ENCODE measurements at regions not wholly inside any gene's neighbourhood (a gene's known extent, or its start where the extent isn't known, plus 50 kb on each side); places are given as distances from the start of the nearest gene placed in this dataset.

DNA sequence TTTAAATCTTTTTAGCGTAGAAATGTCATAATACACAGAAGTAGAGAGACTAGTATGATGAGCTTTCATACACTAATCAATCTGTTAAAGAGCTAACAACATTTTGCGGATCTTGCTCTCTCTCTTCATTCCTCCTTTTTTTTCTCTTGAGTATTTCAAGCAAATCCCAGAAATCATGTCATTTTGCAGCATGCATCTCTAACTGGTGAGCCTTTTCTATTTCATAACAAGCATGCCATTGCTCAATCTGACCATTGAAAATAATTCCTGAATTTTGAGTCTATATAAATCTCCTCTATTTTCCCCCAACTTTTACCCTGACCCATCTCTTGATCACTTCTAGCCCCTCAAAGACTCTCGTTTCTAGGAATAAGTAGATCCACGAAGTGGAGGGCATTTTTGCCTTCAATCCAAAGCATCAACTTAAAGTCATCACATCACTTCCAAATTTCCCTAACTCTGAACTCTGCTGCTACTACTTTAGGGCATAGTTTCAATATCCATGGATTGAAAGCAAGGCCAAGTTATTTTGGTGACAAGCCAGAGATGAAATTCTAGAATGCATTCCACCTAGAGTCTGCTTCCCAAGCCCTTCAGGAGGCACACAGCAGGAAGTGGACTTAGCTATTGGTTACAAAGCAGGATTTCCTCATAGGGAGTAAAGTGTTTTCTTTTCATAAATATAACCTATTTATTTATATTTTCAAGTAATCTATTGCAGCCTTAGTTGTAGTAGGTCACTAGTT lies 253.5 kb upstream of the ZPLD1 start:
- peak; percentile 94 for DNase-seq (ENCODE audit: low read depth)
- TF ChIP-seq CTCF (conservative IDR thresholded peaks at IDR 0.05; ENCODE audit: low read length) = no peak
- no peak overlapping the region for H3K4me3 ChIP-seq (ENCODE audit: low read length)

DNA sequence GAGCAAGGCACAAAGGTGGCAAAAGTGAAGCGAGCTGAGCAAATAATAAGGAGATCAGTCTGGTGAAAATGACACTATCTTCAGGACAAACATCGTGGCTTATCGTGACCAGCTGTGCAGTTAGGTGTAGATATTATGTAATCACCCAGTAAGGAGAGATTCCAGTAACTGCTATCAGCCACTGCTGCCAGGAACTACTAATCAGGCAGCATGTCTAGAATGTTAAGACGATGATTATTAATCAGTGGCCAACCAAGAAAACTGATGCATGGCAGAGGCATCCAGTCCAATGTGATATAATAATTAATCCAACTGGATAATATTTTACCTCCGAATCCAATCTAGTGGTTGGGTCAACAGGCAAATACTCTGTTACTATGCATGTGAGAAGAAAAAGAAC lies 252.7 kb upstream of the ZPLD1 start:
- no peak overlapping the region for H3K4me3 ChIP-seq (ENCODE audit: low read length)
- TF ChIP-seq CTCF (conservative IDR thresholded peaks at IDR 0.05; ENCODE audit: low read length) = no peak
- peak; percentile 77 for DNase-seq (ENCODE audit: low read depth)

DNA sequence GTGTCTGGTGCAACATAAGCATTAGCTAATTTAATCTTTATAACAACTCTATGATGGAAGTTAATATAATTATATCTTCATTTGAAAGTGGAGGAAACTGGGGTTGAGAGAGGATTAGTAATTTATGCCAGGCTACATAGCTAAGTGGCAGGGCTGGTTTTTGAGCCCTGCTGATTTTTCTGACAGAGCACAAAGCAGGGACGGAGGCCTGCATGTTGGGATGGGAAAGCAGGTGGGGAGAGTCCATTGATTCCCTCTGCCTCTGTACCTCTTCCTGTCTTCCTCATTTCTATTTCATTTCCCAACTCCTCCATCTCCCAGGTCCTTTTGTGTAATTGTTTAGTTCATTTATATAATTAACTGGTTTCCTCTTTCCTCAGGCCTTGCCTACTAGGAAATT lies 251.6 kb upstream of the ZPLD1 start:
- no peak for TF ChIP-seq CTCF (conservative IDR thresholded peaks at IDR 0.05; ENCODE audit: low read length)
- H3K4me3 ChIP-seq (ENCODE audit: low read length) = no peak overlapping the region
- no peak for DNase-seq (ENCODE audit: low read depth)

DNA sequence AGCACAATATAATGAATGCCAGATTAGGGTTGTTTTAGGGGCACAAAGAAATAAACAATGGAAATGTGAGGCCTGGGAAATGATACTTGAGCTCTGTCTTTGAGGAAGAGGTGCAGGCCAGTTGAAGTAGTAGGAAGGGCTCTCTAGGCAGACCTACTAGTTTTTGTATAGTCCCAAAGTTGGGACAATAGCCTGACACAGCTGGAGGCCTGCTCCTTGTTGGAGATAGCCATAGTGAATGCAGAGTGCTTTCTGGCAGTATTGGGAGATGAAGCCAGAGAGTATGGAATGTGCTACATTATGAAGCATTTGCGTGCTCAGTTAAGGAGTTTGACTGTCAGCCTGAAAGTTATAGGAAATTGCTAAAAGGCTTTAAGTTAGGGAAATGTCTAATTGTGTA lies 251.2 kb upstream of the ZPLD1 start:
- TF ChIP-seq CTCF (conservative IDR thresholded peaks at IDR 0.05; ENCODE audit: low read length) = no peak
- no peak for DNase-seq (ENCODE audit: low read depth)
- no peak overlapping the region for H3K4me3 ChIP-seq (ENCODE audit: low read length)

GRCh38 chr3:102189541-102189940 lies 245.3 kb upstream of the ZPLD1 start:
- no peak for DNase-seq (ENCODE audit: low read depth)
- no peak overlapping the region for H3K4me3 ChIP-seq (ENCODE audit: low read length)

DNA sequence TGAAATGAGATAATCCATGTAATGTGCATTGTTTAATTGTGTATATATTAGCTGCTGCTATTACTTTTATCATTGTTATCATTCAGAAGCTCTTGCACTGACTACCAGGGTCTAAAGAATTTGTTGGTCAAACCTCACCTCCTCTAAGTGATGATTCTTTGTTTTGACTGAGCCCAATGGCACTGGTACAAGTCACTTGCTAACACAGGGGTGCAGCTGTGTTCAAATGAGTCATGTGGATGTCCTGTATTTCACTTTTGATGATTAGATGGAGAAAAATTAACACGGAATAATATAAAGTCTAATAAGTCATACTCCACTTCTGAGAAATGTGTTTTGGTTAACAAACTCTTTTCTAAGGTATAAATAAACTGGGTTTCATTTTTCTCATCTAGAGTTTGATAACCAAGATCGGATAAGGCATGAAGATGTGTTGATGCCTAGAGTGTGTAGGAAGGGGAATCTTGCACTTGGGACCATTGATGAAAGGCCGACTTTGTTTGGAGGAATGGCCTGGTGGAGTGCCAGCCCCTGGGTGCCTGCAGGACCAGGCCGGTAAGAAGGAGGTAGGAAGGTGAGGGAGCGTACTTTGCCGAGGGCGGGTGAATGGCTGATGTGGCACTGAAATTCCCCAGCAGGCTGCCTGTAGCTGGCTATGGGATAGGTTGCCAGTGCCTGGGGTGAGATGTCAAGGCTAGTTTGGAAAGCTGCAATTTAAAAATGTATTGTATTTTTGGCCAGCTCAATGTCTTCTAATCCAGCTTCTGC lies 244.7 kb upstream of the ZPLD1 start:
- TF ChIP-seq CTCF (conservative IDR thresholded peaks at IDR 0.05; ENCODE audit: low read length) = no peak
- H3K4me3 ChIP-seq (ENCODE audit: low read length) = no peak overlapping the region
- peak; percentile 26 for DNase-seq (ENCODE audit: low read depth)

More at GRCh38 chr3:102189541-102189940, 245.3 kb upstream of the ZPLD1 start:
- TF ChIP-seq CTCF (conservative IDR thresholded peaks at IDR 0.05; ENCODE audit: low read length) = no peak

- no peak overlapping the region for H3K4me3 ChIP-seq (ENCODE audit: low read length)
- DNase-seq (ENCODE audit: low read depth) = no peak
- no peak for TF ChIP-seq CTCF (conservative IDR thresholded peaks at IDR 0.05; ENCODE audit: low read length)
Measured at GRCh38 chr3:102192575-102192974, 242.2 kb upstream of the ZPLD1 start.

Data from AG10803 (cell line).